HepG2 (cell line): ENCODE measurements at regions not wholly inside any gene's neighbourhood (a gene's known extent, or its start where the extent isn't known, plus 50 kb on each side); places are given as distances from the start of the nearest gene placed in this dataset.

Source experiments
- BHLHE40 ChIP-seq: IDR thresholded peaks from 2 replicates; pipeline ENCODE4 v1.6.1; 2011; ENCODE audit warnings: low read length, improper control_type of control experiment
- DMTF1 ChIP-seq: sonication (generic); formaldehyde crosslinking; IDR thresholded peaks from 2 replicates; pipeline ENCODE4 v1.4.0; 2020; ENCODE audit warnings: mild to moderate bottlenecking, missing genetic modification reagents
- EZH2 ChIP-seq: conservative IDR thresholded peaks from 2 replicates; pipeline ENCODE4 v1.6.1; 2012; ENCODE audit warnings: mild to moderate bottlenecking, low read depth, low read length, moderate library complexity
- GABPA ChIP-seq, 2 experiments: IDR thresholded peaks; 2 replicates each; pipeline ENCODE4 v1.6.1; 2011 to 2016; ENCODE audit warnings: low read depth in 2 of 2, low read length in 1 of 2, missing biosample characterization in 1 of 2, missing genetic modification characterization in 1 of 2
- JUND ChIP-seq: sonication (generic); formaldehyde crosslinking; IDR thresholded peaks from 2 replicates; pipeline ENCODE4 v1.8.0; 2022; ENCODE audit warnings: mild to moderate bottlenecking, missing genetic modification reagents
- POLR2AphosphoS5 ChIP-seq: IDR thresholded peaks from 2 replicates; pipeline ENCODE4 v1.6.1; 2012; ENCODE audit warnings: low read depth, low read length
- RFX5 ChIP-seq: IDR thresholded peaks from 2 replicates; pipeline ENCODE4 v1.6.1; 2011; ENCODE audit warnings: low read depth, low read length, improper control_type of control experiment
- SKIL ChIP-seq: sonication (generic); formaldehyde crosslinking; IDR thresholded peaks from 2 replicates; pipeline ENCODE4 v1.8.0; 2022; ENCODE audit warnings: missing genetic modification reagents, mild to moderate bottlenecking, moderate library complexity, borderline replicate concordance
- SNRNP70 ChIP-seq: fragments of 200-400 bp; formaldehyde crosslinking; IDR thresholded peaks from 2 replicates; pipeline ENCODE4 v1.6.1; 2017; ENCODE audit warnings: mild to moderate bottlenecking, low read depth, low read length, moderate library complexity
- SP1 ChIP-seq, 2 experiments: fragments of 450-650 bp in 1 of 2; sonication (generic) in 1 of 2; formaldehyde crosslinking in 1 of 2; IDR thresholded peaks; 2 replicates each; pipeline versions ENCODE4 v1.4.0 to v1.6.1; 2016 to 2020; ENCODE audit warnings: missing genetic modification reagents in 1 of 2
- SRSF1 ChIP-seq: fragments of 200-400 bp; formaldehyde crosslinking; optimal IDR thresholded peaks from 2 replicates; pipeline ENCODE3; 2017; ENCODE audit warnings: mild to moderate bottlenecking, low read depth, low read length, moderate library complexity
- STAG1 ChIP-seq: sonication (generic); formaldehyde crosslinking; IDR thresholded peaks from 2 replicates; pipeline ENCODE4 v1.4.0; 2020; ENCODE audit warnings: missing genetic modification reagents
- SUZ12 ChIP-seq: fragments of 150-350 bp; IDR thresholded peaks from 2 replicates; pipeline ENCODE4 v1.6.1; 2014; ENCODE audit warnings: low read depth, low read length
- TGIF2 ChIP-seq: IDR thresholded peaks from 2 replicates; pipeline ENCODE4 v1.6.1; 2016; ENCODE audit warnings: control low read depth, missing compliant biosample characterization

GRCh38 chr5:89129941-89130340 lies 247.0 kb upstream of the MEF2C start:
- TF ChIP-seq GABPA (IDR thresholded peaks at IDR 0.05; ENCODE audit: low read depth, low read length): no peak
- TF ChIP-seq GABPA (CRISPR knock-in tag; IDR thresholded peaks at IDR 0.05; ENCODE audit: low read depth): no peak
- no peak for TF ChIP-seq SRSF1
- no peak for TF ChIP-seq SNRNP70
- TF ChIP-seq RFX5: no peak
- TF ChIP-seq JUND (CRISPR knock-in tag): no peak
- TF ChIP-seq STAG1: no peak
- TF ChIP-seq POLR2AphosphoS5: no peak
- TF ChIP-seq EZH2: no peak
- no peak for TF ChIP-seq SP1 (IDR thresholded peaks at IDR 0.05)
- no peak for TF ChIP-seq SP1 (CRISPR knock-in tag; IDR thresholded peaks at IDR 0.05)
- TF ChIP-seq DMTF1 (CRISPR knock-in tag): no peak
- no peak for TF ChIP-seq TGIF2
- TF ChIP-seq BHLHE40: no peak
- TF ChIP-seq SKIL: no peak
- no peak for TF ChIP-seq SUZ12
